ENCODE measurements at regions not wholly inside any gene's neighbourhood (a gene's known extent, or its start where the extent isn't known, plus 50 kb on each side); places are given as distances from the start of the nearest gene placed in this dataset.

DNA sequence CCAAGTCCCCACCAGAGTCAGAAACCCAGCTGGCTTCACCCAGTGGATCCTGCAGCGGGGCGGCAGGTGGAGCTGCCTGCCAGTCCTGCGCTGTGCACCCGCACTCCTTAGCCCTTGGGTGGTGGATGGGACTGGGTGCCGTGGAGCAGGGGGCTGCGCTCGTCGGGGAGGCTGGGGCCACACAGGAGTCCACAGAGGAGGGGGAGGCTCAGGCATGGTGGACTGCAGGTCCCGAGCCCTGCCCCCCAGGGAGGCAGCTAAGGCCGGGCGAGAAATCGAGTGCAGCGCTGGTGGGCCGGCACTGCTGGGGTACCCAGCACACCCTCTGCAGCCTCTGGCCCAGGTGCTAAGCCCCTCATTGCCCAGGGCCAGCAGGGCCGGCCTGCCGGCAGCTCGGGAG lies 144.6 kb upstream of the MGAT5 start:
- Histone ChIP-seq H3K4me3 (ENCODE audit: low read length, poor library complexity, severe bottlenecking) (no peak overlapping the region), H3K36me3 (ENCODE audit: insufficient read depth, low read length) (no peaks in the 10 kb centered on the region), H3K4me1 (ENCODE audit: insufficient read depth, low read length, poor library complexity, severe bottlenecking) (no peaks in the 10 kb centered on the region), H2AFZ (ENCODE audit: low read length) (no peak overlapping the region), H3K9ac (ENCODE audit: low read depth, low read length, poor library complexity, severe bottlenecking) (no peak overlapping the region), H3K9me2 (replicated peaks; ENCODE audit: low read depth, low read length) (no peaks in the 10 kb centered on the region), H3F3A (ENCODE audit: low read depth) (no peaks in the 10 kb centered on the region), H3K79me2 (ENCODE audit: insufficient read depth, low read length) (no peaks in the 10 kb centered on the region), H3K9me3 (ENCODE audit: insufficient read depth, low read depth, low read length) (peaks cover 5% of the 10 kb centered on the region; the same call in 1 of the 2 replicates), H3K27me3 (ENCODE audit: insufficient read depth, low read length, poor library complexity, severe bottlenecking) (no peaks in the 10 kb centered on the region), H3K4me2 (ENCODE audit: low read depth, low read length, poor library complexity, severe bottlenecking) (no peak overlapping the region), H4K20me1 (ENCODE audit: insufficient read depth, low read length, poor library complexity, severe bottlenecking) (no peaks in the 10 kb centered on the region)
- TF ChIP-seq, protein P1, sequence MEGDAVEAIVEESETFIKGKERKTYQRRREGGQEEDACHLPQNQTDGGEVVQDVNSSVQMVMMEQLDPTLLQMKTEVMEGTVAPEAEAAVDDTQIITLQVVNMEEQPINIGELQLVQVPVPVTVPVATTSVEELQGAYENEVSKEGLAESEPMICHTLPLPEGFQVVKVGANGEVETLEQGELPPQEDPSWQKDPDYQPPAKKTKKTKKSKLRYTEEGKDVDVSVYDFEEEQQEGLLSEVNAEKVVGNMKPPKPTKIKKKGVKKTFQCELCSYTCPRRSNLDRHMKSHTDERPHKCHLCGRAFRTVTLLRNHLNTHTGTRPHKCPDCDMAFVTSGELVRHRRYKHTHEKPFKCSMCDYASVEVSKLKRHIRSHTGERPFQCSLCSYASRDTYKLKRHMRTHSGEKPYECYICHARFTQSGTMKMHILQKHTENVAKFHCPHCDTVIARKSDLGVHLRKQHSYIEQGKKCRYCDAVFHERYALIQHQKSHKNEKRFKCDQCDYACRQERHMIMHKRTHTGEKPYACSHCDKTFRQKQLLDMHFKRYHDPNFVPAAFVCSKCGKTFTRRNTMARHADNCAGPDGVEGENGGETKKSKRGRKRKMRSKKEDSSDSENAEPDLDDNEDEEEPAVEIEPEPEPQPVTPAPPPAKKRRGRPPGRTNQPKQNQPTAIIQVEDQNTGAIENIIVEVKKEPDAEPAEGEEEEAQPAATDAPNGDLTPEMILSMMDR (conservative IDR thresholded peaks at IDR 0.05; ENCODE audit: low read length), result no peak
- TF ChIP-seq EZH2phosphoT487 (IDR thresholded peaks at IDR 0.05; ENCODE audit: borderline replicate concordance), result no peak

DNA sequence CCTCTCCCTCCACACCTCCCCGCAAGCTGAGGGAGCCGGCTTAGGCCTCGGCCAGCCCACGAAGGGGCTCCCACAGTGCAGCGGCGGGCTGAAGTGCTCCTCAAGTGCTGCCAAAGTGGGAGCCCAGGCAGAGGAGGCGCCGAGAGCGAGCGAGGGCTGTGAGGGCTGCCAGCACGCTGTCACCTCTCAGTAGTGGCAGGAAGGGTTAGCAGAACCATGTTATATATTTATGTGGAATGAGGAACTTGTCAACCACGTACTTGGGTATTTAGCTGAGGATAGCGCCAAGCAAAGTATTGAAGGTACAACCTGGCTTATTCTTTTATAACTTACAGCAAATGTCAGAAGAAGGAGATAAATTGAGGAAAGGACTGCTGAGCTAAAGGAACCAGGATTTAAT lies 144.1 kb upstream of the MGAT5 start:
- H3K9ac ChIP-seq (ENCODE audit: low read depth, low read length, poor library complexity, severe bottlenecking), result no peak overlapping the region
- no peak overlapping the region for H2AFZ ChIP-seq (ENCODE audit: low read length)
- no peaks in the 10 kb centered on the region for H3K9me2 ChIP-seq (replicated peaks; ENCODE audit: low read depth, low read length)
- no peaks in the 10 kb centered on the region for H3K4me1 ChIP-seq (ENCODE audit: insufficient read depth, low read length, poor library complexity, severe bottlenecking)
- H3F3A ChIP-seq (ENCODE audit: low read depth), result no peaks in the 10 kb centered on the region
- no peaks in the 10 kb centered on the region for H3K27me3 ChIP-seq (ENCODE audit: insufficient read depth, low read length, poor library complexity, severe bottlenecking)
- no peak overlapping the region for H3K4me3 ChIP-seq (ENCODE audit: low read length, poor library complexity, severe bottlenecking)
- H3K4me2 ChIP-seq (ENCODE audit: low read depth, low read length, poor library complexity, severe bottlenecking), result no peak overlapping the region
- H4K20me1 ChIP-seq (ENCODE audit: insufficient read depth, low read length, poor library complexity, severe bottlenecking), result no peaks in the 10 kb centered on the region
- peaks cover 5% of the 10 kb centered on the region; the same call in 1 of the 2 replicates for H3K9me3 ChIP-seq (ENCODE audit: insufficient read depth, low read depth, low read length)
- H3K79me2 ChIP-seq (ENCODE audit: insufficient read depth, low read length), result no peaks in the 10 kb centered on the region
- TF ChIP-seq EZH2phosphoT487 (IDR thresholded peaks at IDR 0.05; ENCODE audit: borderline replicate concordance), result no peak
- TF ChIP-seq, protein P1 (conservative IDR thresholded peaks at IDR 0.05; ENCODE audit: low read length), result no peak
- H3K36me3 ChIP-seq (ENCODE audit: insufficient read depth, low read length), result no peaks in the 10 kb centered on the region

DNA sequence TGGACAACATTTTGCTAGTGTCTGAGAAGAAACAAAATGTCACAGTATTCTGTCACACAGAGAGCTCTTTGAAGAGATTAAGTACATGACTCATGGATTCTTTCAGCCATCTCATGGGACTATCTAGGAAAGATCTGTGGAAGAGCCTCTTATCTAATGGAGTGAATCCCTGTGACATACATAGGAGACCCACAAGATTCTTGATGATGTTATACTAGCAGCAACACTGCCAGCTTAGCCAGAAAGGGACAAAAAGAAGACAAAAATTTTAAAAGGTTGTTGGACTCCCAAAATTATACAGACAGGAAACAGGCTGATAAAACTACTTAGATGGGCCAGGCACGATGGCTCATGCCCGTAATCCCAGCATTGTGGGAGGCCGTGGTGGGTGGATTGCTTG lies 143.3 kb upstream of the MGAT5 start:
- no peak for TF ChIP-seq EZH2phosphoT487 (IDR thresholded peaks at IDR 0.05; ENCODE audit: borderline replicate concordance)
- TF ChIP-seq, protein P1 (conservative IDR thresholded peaks at IDR 0.05; ENCODE audit: low read length), result no peak
- no peaks in the 10 kb centered on the region for H4K20me1 ChIP-seq (ENCODE audit: insufficient read depth, low read length, poor library complexity, severe bottlenecking)
- H3K79me2 ChIP-seq (ENCODE audit: insufficient read depth, low read length), result no peaks in the 10 kb centered on the region
- H3K9me2 ChIP-seq (replicated peaks; ENCODE audit: low read depth, low read length), result no peaks in the 10 kb centered on the region
- no peak overlapping the region for H3K4me3 ChIP-seq (ENCODE audit: low read length, poor library complexity, severe bottlenecking)
- no peaks in the 10 kb centered on the region for H3K36me3 ChIP-seq (ENCODE audit: insufficient read depth, low read length)
- no peaks in the 10 kb centered on the region for H3K27me3 ChIP-seq (ENCODE audit: insufficient read depth, low read length, poor library complexity, severe bottlenecking)
- no peaks in the 10 kb centered on the region for H3K4me1 ChIP-seq (ENCODE audit: insufficient read depth, low read length, poor library complexity, severe bottlenecking)
- H2AFZ ChIP-seq (ENCODE audit: low read length), result no peak overlapping the region
- no peak overlapping the region for H3K4me2 ChIP-seq (ENCODE audit: low read depth, low read length, poor library complexity, severe bottlenecking)
- H3F3A ChIP-seq (ENCODE audit: low read depth), result no peaks in the 10 kb centered on the region
- peaks cover 5% of the 10 kb centered on the region; the same call in 1 of the 2 replicates for H3K9me3 ChIP-seq (ENCODE audit: insufficient read depth, low read depth, low read length)
- H3K9ac ChIP-seq (ENCODE audit: low read depth, low read length, poor library complexity, severe bottlenecking), result no peak overlapping the region

Measured in Loucy (cell line).